ENCODE measurements at regions not wholly inside any gene's neighbourhood (a gene's known extent, or its start where the extent isn't known, plus 50 kb on each side); places are given as distances from the start of the nearest gene placed in this dataset.

- no peak for TF ChIP-seq GTF2I (CRISPR knock-in tag; conservative IDR thresholded peaks at IDR 0.05)
These were observed 147.8 kb downstream of the TENT4A start (continued) for GRCh38 chr5:6861036-6861435.

GRCh38 chr5:6861667-6862066 is 148.4 kb downstream of the TENT4A start:
- TF ChIP-seq ETV6 (CRISPR knock-in tag; IDR thresholded peaks at IDR 0.05) (no peak), GABPB1 (CRISPR knock-in tag; IDR thresholded peaks at IDR 0.05) (no peak), NFATC4 (CRISPR knock-in tag; IDR thresholded peaks at IDR 0.05) (no peak), EMX1 (CRISPR knock-in tag; IDR thresholded peaks at IDR 0.05) (no peak), TCF7 (CRISPR knock-in tag; IDR thresholded peaks at IDR 0.05; ENCODE audit: low read depth) (no peak)
- TF ChIP-seq, protein P1, sequence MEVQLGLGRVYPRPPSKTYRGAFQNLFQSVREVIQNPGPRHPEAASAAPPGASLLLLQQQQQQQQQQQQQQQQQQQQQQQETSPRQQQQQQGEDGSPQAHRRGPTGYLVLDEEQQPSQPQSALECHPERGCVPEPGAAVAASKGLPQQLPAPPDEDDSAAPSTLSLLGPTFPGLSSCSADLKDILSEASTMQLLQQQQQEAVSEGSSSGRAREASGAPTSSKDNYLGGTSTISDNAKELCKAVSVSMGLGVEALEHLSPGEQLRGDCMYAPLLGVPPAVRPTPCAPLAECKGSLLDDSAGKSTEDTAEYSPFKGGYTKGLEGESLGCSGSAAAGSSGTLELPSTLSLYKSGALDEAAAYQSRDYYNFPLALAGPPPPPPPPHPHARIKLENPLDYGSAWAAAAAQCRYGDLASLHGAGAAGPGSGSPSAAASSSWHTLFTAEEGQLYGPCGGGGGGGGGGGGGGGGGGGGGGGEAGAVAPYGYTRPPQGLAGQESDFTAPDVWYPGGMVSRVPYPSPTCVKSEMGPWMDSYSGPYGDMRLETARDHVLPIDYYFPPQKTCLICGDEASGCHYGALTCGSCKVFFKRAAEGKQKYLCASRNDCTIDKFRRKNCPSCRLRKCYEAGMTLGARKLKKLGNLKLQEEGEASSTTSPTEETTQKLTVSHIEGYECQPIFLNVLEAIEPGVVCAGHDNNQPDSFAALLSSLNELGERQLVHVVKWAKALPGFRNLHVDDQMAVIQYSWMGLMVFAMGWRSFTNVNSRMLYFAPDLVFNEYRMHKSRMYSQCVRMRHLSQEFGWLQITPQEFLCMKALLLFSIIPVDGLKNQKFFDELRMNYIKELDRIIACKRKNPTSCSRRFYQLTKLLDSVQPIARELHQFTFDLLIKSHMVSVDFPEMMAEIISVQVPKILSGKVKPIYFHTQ (CRISPR knock-in tag; IDR thresholded peaks at IDR 0.05) = no peak
- peaks cover 8% of the 10 kb centered on the region for H3K36me3 Mint-ChIP-seq
- H3K27me3 Mint-ChIP-seq (ENCODE audit: low read depth) = peaks cover 4% of the 10 kb centered on the region
- ATAC-seq = no peak
- CTCF ChIA-PET = no interaction called here
- H3K9me3 Mint-ChIP-seq = peaks cover 30% of the 10 kb centered on the region
- no peak overlapping the region for H3K27ac Mint-ChIP-seq
- POLR2A ChIA-PET = no interaction called here
- H3K4me3 Mint-ChIP-seq = no peak overlapping the region
- H3K4me1 Mint-ChIP-seq = no peaks in the 10 kb centered on the region
- no peak for DNase-seq (ENCODE audit: low spot score)

GRCh38 chr5:6862306-6862705 is 149.1 kb downstream of the TENT4A start:
- Mint-ChIP-seq H3K36me3 (peaks cover 8% of the 10 kb centered on the region), H3K4me3 (no peak overlapping the region), H3K27me3 (ENCODE audit: low read depth) (peaks cover 4% of the 10 kb centered on the region), H3K4me1 (no peaks in the 10 kb centered on the region), H3K9me3 (peaks cover 30% of the 10 kb centered on the region), H3K27ac (no peak overlapping the region)
- ATAC-seq = no peak
- DNase-seq (ENCODE audit: low spot score) = no peak
- CTCF ChIA-PET = no interaction called here
- POLR2A ChIA-PET = no interaction called here
- TF ChIP-seq ZNF317 (CRISPR knock-in tag; IDR thresholded peaks at IDR 0.05; ENCODE audit: borderline replicate concordance, low read depth) (no peak), AFF4 (CRISPR knock-in tag; IDR thresholded peaks at IDR 0.05; ENCODE audit: borderline replicate concordance) (no peak), E2F5 (CRISPR knock-in tag; IDR thresholded peaks at IDR 0.05) (no peak), NR3C1 (CRISPR knock-in tag; conservative IDR thresholded peaks at IDR 0.05; ENCODE audit: low read depth) (no peak), OVOL2 (CRISPR knock-in tag; IDR thresholded peaks at IDR 0.05; ENCODE audit: borderline replicate concordance) (no peak), SP1 (CRISPR knock-in tag; conservative IDR thresholded peaks at IDR 0.05) (no peak), ZNF219 (CRISPR knock-in tag; IDR thresholded peaks at IDR 0.05; ENCODE audit: borderline replicate concordance) (no peak), IRF2 (CRISPR knock-in tag; IDR thresholded peaks at IDR 0.05; ENCODE audit: borderline replicate concordance, low read depth) (no peak), ZSCAN18 (CRISPR knock-in tag; IDR thresholded peaks at IDR 0.05) (no peak)
- TF ChIP-seq, protein P2, sequence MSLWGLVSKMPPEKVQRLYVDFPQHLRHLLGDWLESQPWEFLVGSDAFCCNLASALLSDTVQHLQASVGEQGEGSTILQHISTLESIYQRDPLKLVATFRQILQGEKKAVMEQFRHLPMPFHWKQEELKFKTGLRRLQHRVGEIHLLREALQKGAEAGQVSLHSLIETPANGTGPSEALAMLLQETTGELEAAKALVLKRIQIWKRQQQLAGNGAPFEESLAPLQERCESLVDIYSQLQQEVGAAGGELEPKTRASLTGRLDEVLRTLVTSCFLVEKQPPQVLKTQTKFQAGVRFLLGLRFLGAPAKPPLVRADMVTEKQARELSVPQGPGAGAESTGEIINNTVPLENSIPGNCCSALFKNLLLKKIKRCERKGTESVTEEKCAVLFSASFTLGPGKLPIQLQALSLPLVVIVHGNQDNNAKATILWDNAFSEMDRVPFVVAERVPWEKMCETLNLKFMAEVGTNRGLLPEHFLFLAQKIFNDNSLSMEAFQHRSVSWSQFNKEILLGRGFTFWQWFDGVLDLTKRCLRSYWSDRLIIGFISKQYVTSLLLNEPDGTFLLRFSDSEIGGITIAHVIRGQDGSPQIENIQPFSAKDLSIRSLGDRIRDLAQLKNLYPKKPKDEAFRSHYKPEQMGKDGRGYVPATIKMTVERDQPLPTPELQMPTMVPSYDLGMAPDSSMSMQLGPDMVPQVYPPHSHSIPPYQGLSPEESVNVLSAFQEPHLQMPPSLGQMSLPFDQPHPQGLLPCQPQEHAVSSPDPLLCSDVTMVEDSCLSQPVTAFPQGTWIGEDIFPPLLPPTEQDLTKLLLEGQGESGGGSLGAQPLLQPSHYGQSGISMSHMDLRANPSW (CRISPR knock-in tag; conservative IDR thresholded peaks at IDR 0.05; ENCODE audit: low read depth) = no peak
- TF ChIP-seq, protein P3, sequence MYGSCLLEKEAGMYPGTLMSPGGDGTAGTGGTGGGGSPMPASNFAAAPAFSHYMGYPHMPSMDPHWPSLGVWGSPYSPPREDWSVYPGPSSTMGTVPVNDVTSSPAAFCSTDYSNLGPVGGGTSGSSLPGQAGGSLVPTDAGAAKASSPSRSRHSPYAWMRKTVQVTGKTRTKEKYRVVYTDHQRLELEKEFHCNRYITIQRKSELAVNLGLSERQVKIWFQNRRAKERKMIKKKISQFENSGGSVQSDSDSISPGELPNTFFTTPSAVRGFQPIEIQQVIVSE (CRISPR knock-in tag; IDR thresholded peaks at IDR 0.05; ENCODE audit: borderline replicate concordance) = no peak
- TF ChIP-seq, protein P1 (CRISPR knock-in tag; IDR thresholded peaks at IDR 0.05) = no peak
